GM12891 (cell line): ENCODE measurements at regions not wholly inside any gene's neighbourhood (a gene's known extent, or its start where the extent isn't known, plus 50 kb on each side); places are given as distances from the start of the nearest gene placed in this dataset.

ENCODE experiments used
- DNase-seq: peaks from one replicate; pipeline ENCODE4 v3.0.0; 2011; ENCODE audit warnings: low spot score; ENCODE audit not compliant: insufficient read length
- FAIRE-seq: peaks from 2 replicates; lab custom pipeline; 2011; peaks lifted over from hg19 to GRCh38; lab: Jason Lieb, UNC
- PAX5 ChIP-seq: IDR thresholded peaks from 2 replicates; pipeline ENCODE4 v1.6.1; 2011; ENCODE audit warnings: low read length, moderate library complexity, mild to moderate bottlenecking; ENCODE audit not compliant: insufficient read depth, severe bottlenecking
- POLR2A ChIP-seq: IDR thresholded peaks from 2 replicates; pipeline ENCODE4 v1.6.1; 2011; ENCODE audit warnings: low read depth, low read length, control low read depth
- POLR2AphosphoS5 ChIP-seq: IDR thresholded peaks from 2 replicates; pipeline ENCODE4 v1.6.1; 2011; ENCODE audit warnings: low read depth, low read length, control low read depth
- POU2F2 ChIP-seq: IDR thresholded peaks from 2 replicates; pipeline ENCODE4 v1.6.1; 2011; ENCODE audit warnings: low read depth, mild to moderate bottlenecking, control low read depth, low read length, moderate library complexity
- SPI1 ChIP-seq: IDR thresholded peaks from 2 replicates; pipeline ENCODE4 v1.6.1; 2011; ENCODE audit warnings: low read depth, low read length, control low read depth
- TAF1 ChIP-seq: IDR thresholded peaks from 2 replicates; pipeline ENCODE4 v1.6.1; 2011; ENCODE audit warnings: low read depth, low read length, control low read depth

DNA sequence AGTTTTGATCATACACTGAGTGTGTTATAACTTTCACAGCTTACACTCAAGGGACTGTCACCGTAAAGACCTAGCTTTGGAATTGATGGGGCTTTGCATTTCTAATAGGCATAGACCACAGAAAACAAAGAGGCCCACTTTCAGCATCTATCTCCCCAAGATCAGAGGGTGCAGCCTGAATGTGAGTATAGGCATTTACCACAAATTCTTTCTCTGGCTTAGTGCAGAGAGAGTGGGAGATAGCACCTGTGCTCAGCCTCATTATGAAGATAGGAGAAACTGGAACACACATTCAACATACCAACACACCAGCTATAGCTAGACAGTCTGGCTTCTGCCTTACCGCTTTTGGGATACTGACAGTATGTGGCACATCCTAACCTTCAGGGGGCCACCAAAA lies 783.4 kb upstream of the GRAMD2B start:
- TF ChIP-seq POU2F2 (no peak), SPI1 (no peak), POLR2A (no peak), PAX5 (no peak), TAF1 (no peak), POLR2AphosphoS5 (no peak)
- no peak for FAIRE-seq
- no peak for DNase-seq

DNA sequence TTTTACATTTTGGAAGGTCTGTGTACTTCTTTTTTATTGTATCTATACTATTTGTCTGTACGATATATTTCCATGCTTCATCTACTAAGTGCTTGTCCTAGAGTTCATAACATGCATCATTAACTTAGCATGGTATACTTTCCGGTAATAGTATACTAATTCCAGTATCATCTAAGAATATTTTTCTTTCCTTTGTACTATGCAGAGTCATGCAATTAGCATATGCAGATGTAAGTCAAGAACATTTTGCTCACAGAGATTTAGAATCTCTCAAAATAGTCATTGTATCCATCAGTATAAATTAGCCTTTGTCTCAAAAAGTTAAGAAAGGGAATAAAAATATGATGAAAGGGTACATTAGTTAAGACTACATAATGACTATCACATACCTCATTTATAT lies 770.4 kb upstream of the GRAMD2B start:
- FAIRE-seq = no peak
- no peak for TF ChIP-seq POU2F2
- TF ChIP-seq POLR2A = no peak
- no peak for TF ChIP-seq SPI1
- TF ChIP-seq POLR2AphosphoS5 = no peak
- no peak for TF ChIP-seq TAF1
- TF ChIP-seq PAX5 = no peak
- no peak for DNase-seq

DNA sequence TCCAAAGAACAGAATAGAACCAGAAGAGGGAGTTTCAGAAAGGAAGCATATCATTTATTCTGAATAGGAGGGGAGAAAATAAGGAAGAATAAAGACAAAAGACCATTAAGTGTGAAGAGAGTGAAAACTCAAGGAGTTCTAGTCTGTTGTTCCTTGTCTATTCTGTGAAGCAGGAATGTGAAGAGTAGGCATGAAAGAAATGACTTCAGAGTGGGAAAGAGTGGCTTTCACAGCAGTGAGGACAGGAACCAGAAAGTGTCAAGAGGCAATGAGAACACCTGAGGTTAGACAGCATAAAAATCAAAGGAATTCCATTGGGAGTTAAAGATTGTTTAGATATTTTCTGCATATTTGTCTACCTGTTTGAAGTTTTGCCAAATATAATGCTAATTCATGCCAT lies 768.8 kb upstream of the GRAMD2B start:
- TF ChIP-seq POLR2A (no peak), POLR2AphosphoS5 (no peak), PAX5 (no peak), SPI1 (no peak), TAF1 (no peak), POU2F2 (no peak)
- DNase-seq = no peak
- FAIRE-seq = no peak

DNA sequence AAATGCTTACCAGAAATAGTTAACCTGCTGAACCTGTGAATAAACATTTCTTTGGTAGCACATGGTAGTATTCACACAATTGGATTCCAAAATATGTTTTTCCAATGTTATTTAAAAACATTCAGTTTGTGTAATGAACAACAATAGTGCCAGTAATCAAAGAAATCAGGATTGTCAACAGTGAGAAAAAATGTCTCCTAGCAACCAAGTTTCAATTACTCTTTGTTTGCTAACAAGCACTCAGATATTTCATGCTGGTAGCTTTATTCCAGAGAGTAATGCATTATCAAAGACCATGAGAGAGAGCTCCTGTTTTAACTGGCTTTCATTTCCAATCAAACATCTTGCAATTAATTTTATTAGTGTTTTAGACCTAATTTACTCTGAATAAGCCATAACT lies 768.1 kb upstream of the GRAMD2B start:
- FAIRE-seq = no peak
- no peak for DNase-seq
- TF ChIP-seq POLR2AphosphoS5 = no peak
- TF ChIP-seq SPI1 = no peak
- no peak for TF ChIP-seq TAF1
- no peak for TF ChIP-seq POU2F2
- TF ChIP-seq POLR2A = no peak
- TF ChIP-seq PAX5 = no peak

DNA sequence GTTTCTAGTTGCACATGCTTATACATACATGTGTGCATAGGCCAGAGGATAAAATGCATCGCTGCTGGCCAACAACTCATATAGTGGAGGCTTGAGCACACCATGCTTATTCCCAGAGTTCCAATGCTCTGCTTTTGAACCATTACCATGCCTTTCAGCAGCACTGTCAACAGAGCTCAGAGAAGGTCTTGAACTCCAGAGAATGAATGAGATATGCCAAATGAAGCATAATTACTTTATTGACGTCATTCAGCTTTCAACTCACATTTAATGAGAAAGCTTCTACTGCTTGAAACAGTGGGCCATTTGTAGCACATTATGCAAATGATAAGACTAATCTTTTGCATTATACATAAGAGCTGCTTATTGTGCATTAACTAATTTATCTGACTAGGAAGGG lies 765.3 kb upstream of the GRAMD2B start:
- TF ChIP-seq PAX5 = no peak
- TF ChIP-seq POLR2A = no peak
- TF ChIP-seq SPI1 = no peak
- no peak for TF ChIP-seq POLR2AphosphoS5
- TF ChIP-seq TAF1 = no peak
- TF ChIP-seq POU2F2 = no peak
- DNase-seq (no peak), FAIRE-seq (no peak)

DNA sequence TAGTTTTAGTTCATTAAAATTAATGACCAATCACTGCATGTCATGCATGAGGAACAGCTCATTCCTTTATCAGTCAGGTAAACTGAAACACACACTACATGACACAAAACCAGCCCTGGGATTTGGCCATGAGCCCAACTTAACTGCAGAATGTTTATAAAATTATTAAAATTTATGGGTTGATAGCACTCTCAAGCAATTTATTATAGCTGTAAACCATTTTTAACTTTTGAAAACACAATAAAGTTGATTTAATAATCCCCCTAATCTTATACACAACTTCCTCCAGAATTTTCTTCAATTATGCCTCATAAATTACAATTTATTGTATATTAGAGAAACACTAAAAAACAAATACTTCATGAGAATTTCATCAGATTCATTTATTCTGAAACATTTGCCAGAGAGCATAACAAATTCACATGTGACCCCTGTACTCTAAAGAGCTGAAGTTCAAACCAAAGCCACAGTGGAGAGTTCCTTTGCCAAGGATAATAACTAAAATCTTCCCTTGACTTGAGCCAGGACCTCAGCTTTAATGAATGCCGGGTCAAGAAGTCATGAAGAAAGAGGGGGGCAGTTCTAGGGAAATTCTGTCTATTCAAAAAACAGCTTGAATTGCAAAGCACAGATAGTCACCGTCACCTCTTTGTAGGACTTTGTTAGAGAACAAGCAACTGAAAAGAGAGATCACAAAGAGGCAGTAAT lies 763.7 kb upstream of the GRAMD2B start:
- FAIRE-seq = no peak
- TF ChIP-seq POLR2AphosphoS5 = no peak
- DNase-seq = no peak

DNA sequence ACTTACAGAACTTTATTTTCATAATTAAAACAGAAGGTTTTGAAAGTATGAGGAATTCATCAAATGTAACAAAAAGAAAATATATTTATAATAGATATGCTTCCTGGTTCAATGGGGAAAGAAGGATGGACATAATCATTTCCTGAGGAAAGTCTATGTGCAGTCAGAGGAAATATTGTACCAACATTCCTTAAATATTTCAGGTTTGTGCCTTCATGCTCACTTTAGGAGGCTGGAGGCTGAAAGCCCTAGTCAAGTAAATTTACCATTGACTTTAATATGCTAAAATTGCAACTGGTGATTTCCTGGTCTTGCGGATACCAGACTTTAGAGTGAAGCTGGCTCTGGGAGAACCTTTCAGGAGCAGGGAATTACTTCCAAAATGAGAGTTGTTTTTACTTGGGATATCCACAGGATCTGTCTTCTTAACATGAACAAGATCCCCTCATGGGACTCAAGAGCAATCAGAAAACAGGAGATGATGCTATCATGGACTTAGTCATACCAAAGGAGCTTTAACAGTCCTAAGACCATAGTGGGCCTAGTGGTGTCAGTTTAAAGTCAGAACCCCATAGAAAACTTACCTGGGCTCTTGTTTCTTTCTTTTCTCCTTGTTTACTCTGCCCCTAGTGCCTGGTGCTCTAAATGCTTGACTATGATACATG lies 762.8 kb upstream of the GRAMD2B start:
- FAIRE-seq (no peak), DNase-seq (no peak)

DNA sequence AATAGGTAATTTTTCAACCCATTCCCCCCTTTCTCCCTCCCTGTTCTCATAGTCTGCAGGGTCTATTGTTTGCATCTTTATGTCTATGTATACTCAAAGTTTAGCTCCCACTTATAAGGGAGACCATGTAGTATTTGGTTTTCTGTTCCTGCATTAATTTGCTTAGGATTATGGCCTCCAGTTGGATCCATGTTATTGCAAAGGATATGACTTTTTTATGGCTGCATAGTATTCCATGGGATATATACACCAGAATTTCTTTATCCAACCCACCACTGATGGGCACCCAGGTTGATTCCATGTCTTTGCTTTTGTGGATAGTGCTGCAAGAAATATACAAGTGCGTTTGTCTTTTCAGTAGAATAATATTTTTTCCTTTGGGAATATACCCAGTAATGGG lies 761.6 kb upstream of the GRAMD2B start:
- no peak for DNase-seq
- TF ChIP-seq POU2F2 (no peak), POLR2AphosphoS5 (no peak), TAF1 (no peak), PAX5 (no peak), SPI1 (no peak), POLR2A (no peak)
- no peak for FAIRE-seq

More for the DNA sequence above, 762.8 kb upstream of the GRAMD2B start:
- no peak for TF ChIP-seq POLR2A

DNA sequence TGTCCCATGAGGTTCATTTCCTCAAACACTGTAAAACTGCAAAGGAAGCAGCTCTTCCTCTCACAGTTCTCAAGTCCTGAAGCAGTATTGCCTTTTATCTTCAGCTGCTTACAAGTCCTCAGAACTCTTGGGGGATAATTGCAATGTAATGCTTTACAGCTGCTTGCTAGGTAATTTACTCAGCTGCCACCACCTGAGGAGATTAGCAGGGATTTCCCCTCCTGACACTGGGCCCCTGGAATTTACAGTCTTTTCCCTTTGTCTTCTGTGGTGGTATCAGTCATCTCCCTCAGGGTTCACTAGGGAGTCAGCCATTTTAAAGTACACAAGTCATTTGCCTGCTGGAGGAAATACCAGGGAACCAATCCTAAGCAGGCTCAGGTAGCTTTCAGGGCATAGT lies 754.3 kb upstream of the GRAMD2B start:
- no peak for FAIRE-seq
- TF ChIP-seq POU2F2 = no peak
- no peak for TF ChIP-seq SPI1
- TF ChIP-seq TAF1 = no peak
- TF ChIP-seq POLR2A = no peak
- no peak for DNase-seq

DNA sequence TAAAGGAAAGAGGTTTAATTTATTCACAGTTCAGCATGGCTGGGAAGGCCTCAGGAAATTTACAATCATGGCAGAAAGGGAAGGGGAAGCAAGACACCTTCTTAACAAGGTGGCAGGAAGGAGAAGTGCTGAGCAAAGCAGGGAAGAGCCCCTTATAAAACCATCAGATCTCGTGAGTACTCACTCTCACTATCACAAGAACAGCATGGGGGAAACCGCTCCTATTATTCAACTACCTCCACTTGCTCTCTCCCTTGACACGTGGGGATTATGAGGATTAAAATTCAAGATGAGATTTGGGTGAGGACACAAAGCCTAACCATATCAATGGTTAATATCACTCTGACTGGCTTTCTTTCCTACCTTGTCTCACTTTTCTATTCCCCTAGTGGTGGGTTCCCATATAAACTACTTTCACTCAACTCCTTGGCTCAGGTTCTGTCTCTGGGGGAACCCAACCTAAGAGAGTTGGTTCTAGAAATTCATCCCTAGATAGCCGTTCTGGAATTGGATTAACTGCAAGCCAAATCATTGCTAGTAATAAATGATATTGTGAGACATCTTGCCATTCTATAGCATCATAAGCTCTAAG lies 749.8 kb upstream of the GRAMD2B start:
- no peak for TF ChIP-seq POU2F2
- no peak for TF ChIP-seq SPI1
- TF ChIP-seq TAF1 = no peak
- no peak for TF ChIP-seq POLR2AphosphoS5
- no peak for TF ChIP-seq PAX5
- TF ChIP-seq POLR2A = no peak
- DNase-seq = no peak
- no peak for FAIRE-seq

DNA sequence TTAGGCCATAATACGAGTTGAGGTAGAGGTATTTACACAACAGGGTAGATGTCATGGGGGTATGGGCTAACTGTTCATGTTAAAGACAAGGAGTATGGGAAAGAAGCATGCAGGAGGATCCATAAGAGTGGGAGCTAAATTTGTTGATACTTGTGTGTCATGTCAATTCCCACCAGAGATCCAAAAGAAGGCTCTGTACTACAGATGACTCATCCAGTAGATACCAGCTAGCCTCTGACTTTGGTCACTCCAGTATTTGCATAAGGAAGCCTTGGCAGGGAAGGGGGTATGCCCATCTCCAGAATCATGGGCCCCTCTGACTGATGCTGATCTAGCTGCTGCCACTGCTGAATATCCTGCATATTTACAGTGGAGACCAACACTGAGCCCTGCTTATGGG lies 743.7 kb upstream of the GRAMD2B start:
- DNase-seq = no peak
- TF ChIP-seq TAF1 = no peak
- FAIRE-seq = no peak
